MG63 (cell line): ENCODE measurements at regions not wholly inside any gene's neighbourhood (a gene's known extent, or its start where the extent isn't known, plus 50 kb on each side); places are given as distances from the start of the nearest gene placed in this dataset.

Experiments
- DNase-seq: peaks from one replicate; pipeline ENCODE4 v3.0.0-alpha.2; 2020
- H3K27me3 ChIP-seq: fragments of 250-450 bp; sonication (Bioruptor Pico); 2 replicates; pipeline ENCODE4 v1.5.1; 2020; ENCODE audit warnings: mild to moderate bottlenecking, moderate library complexity
- H3K36me3 ChIP-seq: fragments of 250-450 bp; sonication (Bioruptor Pico); 2 replicates; pipeline ENCODE4 v1.5.1; 2020; ENCODE audit warnings: mild to moderate bottlenecking, moderate library complexity
- H3K4me3 ChIP-seq: fragments of 250-450 bp; sonication (Bioruptor Pico); 2 replicates; pipeline ENCODE4 v1.5.1; 2020; ENCODE audit warnings: mild to moderate bottlenecking, moderate library complexity
- H3K9me3 ChIP-seq: fragments of 250-450 bp; sonication (Bioruptor Pico); 2 replicates; pipeline ENCODE4 v1.5.1; 2020; ENCODE audit warnings: mild to moderate bottlenecking, moderate library complexity

DNA sequence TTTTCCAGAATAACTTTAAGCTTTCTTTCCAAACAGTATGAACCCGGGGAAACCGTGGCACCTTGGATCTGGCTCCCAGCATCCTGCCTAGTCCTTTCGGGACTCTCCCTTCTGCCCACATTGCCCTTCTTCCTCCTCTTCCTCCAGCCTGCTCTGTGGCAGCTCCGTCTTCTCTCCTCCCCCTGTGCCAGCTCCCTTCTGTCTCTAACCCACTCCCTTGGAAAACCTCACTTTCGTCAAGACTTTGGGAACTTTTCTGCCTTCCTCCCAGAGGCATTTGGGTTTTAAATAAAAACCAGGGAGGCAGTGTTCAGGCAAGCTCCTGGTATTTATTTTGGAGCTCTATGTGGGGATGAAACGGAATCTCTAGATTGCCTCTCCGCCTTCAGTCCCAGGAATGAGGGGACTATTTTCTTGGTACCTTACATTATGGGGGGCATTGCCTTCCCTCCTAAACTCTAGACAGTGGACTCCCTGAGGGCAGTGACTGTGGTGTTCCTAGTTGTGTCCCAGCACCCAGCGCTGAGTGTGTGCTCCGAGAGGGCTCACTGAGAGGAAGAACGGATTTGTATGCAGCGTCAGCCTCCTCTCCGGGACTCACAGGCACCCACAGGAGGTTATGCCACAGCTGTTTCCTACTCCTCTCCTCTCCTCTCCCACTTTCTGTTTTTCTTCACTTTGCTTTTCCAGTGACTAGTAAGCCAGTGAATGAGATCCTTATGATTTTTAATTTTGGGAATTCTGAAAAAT lies 105.4 kb upstream of the MRPS22 start:
- DNase-seq = peak; percentile 69
- Histone ChIP-seq H3K36me3 (no peaks in the 10 kb centered on the region), H3K27me3 (no peaks in the 10 kb centered on the region), H3K4me3 (peak overlapping the region; percentile 49), H3K9me3 (no peaks in the 10 kb centered on the region)

GRCh38 chr3:139239550-139239949 lies 104.3 kb upstream of the MRPS22 start:
- H3K9me3 ChIP-seq = no peaks in the 10 kb centered on the region
- H3K27me3 ChIP-seq = no peaks in the 10 kb centered on the region
- no peaks in the 10 kb centered on the region for H3K36me3 ChIP-seq
- no peak for DNase-seq
- H3K4me3 ChIP-seq = peak overlapping the region; percentile 49

GRCh38 chr3:139241783-139242182 lies 102.0 kb upstream of the MRPS22 start:
- no peak for DNase-seq
- no peak overlapping the region for H3K4me3 ChIP-seq
- no peaks in the 10 kb centered on the region for H3K9me3 ChIP-seq
- no peaks in the 10 kb centered on the region for H3K36me3 ChIP-seq
- H3K27me3 ChIP-seq = no peaks in the 10 kb centered on the region

- no peak for DNase-seq
- no peaks in the 10 kb centered on the region for H3K27me3 ChIP-seq
- H3K9me3 ChIP-seq = no peaks in the 10 kb centered on the region
- H3K36me3 ChIP-seq = no peaks in the 10 kb centered on the region
- H3K4me3 ChIP-seq = no peak overlapping the region
Measured at GRCh38 chr3:139243710-139244109, 100.1 kb upstream of the MRPS22 start.

- DNase-seq = no peak
- Histone ChIP-seq H3K4me3 (no peak overlapping the region), H3K36me3 (no peaks in the 10 kb centered on the region; the same call in 1 of the 2 replicates), H3K9me3 (no peaks in the 10 kb centered on the region), H3K27me3 (no peaks in the 10 kb centered on the region)
Measured at GRCh38 chr3:139248593-139249255, 95.1 kb upstream of the MRPS22 start.

DNA sequence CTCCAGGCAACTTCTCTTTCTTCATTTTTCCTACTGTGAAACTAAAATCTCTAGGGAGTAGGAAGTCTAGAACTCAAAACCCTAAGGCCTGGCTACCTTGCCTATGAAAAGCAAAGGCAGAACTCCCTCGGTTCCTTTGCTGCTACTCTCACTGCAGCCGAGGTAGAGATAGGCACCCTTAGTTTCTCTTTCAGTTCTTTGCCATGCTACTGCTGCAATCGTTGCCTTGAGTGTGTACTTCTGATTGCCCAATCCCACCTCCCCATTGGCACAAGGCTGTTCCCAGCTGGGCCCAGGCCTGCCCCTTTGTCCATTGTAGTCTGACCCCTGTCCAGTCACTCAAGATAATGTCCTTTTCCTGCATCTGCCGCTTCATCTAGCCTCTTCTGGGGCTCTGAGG lies 92.3 kb upstream of the MRPS22 start:
- no peaks in the 10 kb centered on the region for H3K9me3 ChIP-seq
- DNase-seq = no peak
- no peaks in the 10 kb centered on the region; the same call in 1 of the 2 replicates for H3K36me3 ChIP-seq
- H3K4me3 ChIP-seq = no peak overlapping the region
- no peaks in the 10 kb centered on the region for H3K27me3 ChIP-seq

DNA sequence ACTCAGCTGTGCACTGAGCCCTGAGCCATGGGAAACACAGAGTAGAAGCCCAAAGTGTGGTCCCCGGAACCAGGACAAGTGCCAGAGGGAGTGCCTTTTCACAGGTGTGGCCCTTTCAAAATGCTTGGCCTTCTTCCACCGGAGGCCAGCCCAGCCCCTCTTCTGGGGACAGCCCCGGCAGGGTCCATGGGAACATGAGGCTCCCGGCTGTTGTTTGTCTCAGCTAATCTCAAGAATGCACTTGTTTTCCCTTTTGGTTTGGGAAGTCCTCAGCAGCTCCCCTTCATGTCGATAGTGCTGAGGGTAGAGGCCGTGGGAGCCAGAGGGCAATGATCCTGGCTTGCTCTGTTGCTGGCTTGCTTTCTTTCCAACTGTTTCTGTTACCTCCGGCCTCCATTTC lies 91.1 kb upstream of the MRPS22 start:
- DNase-seq = no peak
- Histone ChIP-seq H3K9me3 (no peaks in the 10 kb centered on the region), H3K27me3 (no peaks in the 10 kb centered on the region), H3K4me3 (no peak overlapping the region), H3K36me3 (no peaks in the 10 kb centered on the region; the same call in 1 of the 2 replicates)

GRCh38 chr3:139258276-139258675 lies 85.5 kb upstream of the MRPS22 start:
- DNase-seq = no peak
- no peak overlapping the region for H3K4me3 ChIP-seq
- no peaks in the 10 kb centered on the region for H3K36me3 ChIP-seq
- no peaks in the 10 kb centered on the region for H3K9me3 ChIP-seq
- no peaks in the 10 kb centered on the region for H3K27me3 ChIP-seq

GRCh38 chr3:139259398-139259797 lies 84.4 kb upstream of the MRPS22 start:
- H3K4me3 ChIP-seq = no peak overlapping the region
- H3K9me3 ChIP-seq = no peaks in the 10 kb centered on the region
- H3K36me3 ChIP-seq = no peaks in the 10 kb centered on the region
- H3K27me3 ChIP-seq = no peaks in the 10 kb centered on the region
- no peak for DNase-seq

DNA sequence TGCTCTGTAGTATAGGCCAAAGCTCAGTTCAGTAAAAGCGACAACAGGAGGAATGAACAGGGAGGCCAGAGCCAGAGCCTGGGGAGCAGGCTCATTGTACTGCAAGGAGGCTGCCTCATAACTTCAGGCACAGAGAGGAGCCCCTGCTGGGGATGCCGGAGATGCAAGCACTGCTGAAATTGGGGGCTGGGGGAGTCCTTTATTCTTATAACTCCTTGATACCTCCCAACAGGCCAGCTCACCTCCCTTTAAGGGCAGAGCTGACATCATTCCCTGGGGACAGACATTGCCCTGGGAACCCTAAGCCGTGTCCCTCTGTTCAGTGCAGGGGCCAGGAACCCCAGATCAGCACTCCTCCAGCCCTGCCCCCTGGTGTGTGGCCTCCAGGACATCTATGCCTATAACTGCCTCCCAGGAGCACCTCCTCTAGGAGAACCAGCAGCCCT lies 83.8 kb upstream of the MRPS22 start:
- Histone ChIP-seq H3K27me3 (no peaks in the 10 kb centered on the region), H3K4me3 (no peak overlapping the region), H3K36me3 (no peaks in the 10 kb centered on the region), H3K9me3 (no peaks in the 10 kb centered on the region)
- no peak for DNase-seq

DNA sequence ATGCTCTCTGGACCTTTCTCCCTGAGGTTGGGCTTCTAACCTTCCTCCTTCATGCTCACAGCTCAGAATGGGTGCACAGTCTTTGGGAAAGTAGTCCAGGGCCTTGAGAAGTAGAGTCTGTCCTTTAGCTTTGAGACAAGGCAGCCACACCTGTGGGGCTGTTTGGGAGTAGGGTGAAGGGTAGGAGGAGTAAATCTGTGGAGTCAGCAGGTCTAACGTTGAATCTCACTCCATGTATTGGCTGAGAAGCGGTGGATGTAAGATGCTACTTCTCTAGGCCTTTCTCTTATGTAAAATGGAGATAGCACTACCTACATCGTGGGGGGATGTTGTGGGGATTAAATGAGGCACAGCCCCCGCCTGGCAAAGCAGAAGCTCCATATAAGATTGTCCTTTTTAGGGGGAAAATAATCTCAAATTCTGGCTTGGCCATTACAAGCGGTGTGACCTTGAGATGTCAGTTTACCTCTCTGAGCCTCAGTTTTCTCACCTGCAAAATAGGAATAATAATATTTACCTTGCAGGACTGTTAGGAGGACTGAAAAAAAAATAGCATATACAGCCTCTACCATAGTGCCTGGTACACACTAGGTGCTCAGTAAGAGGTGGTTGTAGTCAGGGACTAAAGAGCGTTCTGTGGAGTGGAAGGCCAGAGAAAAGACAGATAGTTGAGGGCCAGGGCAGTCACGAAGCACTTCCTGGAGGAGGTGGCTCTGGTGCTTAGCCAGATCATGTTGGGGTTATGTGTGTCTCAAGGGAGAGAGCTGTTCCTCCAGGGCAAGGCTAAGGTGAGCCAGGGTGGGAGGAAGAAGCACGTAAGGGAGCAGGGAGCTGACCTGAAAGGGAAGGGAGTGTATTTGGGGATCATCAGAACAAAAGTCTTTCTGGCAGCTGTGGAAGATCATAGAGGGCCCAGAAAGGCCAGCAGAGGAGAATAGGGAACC lies 82.8 kb upstream of the MRPS22 start:
- H3K27me3 ChIP-seq = no peaks in the 10 kb centered on the region
- DNase-seq = no peak
- H3K36me3 ChIP-seq = no peaks in the 10 kb centered on the region
- H3K4me3 ChIP-seq = no peak overlapping the region
- H3K9me3 ChIP-seq = no peaks in the 10 kb centered on the region

DNA sequence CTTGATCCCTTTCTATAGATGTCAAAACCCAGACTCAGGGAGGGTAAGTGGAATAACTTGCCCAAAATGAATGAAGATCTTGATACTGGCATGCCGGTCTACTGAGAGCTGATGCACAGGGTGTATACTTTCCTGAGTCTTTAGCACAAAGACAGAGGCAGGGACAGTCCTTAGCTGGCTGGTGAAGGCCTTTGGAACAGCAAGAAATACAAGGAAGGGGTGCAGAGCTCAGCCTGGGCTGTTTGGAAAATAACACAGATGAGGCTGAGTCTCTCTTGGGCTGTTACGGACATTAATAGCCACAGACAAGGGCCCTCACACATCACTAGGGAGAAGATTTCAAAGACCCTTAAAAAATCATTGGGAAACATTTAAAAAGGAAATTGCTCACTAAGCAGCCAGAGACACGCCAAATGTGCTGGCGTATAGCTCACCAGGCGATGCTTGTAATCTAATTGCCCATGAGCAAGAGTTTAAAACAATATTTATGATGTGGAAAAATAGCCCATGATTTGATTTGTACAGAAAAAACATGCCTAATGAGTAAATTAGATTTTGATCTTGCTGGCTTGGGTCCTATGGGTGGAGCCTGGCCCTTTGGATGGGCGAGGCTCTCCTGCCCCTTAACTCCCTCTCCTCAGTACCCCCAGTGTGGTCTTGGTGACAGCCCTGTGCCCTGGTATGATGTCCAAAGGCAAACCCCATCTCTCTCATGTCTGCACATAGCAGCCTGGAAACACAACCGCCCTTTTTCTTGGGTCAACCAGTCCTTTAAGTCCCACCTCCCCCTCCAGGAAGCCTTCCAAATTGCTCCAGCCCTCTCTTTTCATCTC lies 81.8 kb upstream of the MRPS22 start:
- no peaks in the 10 kb centered on the region for H3K36me3 ChIP-seq
- no peaks in the 10 kb centered on the region for H3K27me3 ChIP-seq
- no peak overlapping the region for H3K4me3 ChIP-seq
- H3K9me3 ChIP-seq = no peaks in the 10 kb centered on the region
- no peak for DNase-seq

DNA sequence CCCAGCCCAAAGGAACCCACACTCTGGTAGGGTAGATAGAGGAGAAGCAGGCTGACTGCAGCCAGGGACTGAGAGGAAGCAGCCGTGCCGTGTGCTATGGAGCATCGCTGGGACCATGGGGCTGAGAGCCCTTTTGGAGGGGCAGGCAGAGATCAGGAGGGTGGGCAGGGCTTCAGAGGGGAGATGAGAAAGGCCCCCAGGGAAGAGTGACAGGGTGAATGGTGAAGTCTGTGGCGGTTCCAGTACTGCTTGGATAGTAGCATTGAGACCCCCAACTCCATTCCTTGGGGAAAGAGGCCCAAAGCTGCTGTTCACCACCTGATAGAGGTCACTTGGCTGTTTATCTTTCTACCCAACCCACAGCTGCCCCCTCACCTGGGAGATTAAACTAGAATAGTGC lies 80.0 kb upstream of the MRPS22 start:
- Histone ChIP-seq H3K36me3 (no peaks in the 10 kb centered on the region), H3K27me3 (no peaks in the 10 kb centered on the region), H3K4me3 (no peak overlapping the region), H3K9me3 (no peaks in the 10 kb centered on the region)
- no peak for DNase-seq

- DNase-seq = no peak
- H3K27me3 ChIP-seq = no peaks in the 10 kb centered on the region
- no peaks in the 10 kb centered on the region for H3K36me3 ChIP-seq
- no peaks in the 10 kb centered on the region for H3K9me3 ChIP-seq
- no peak overlapping the region for H3K4me3 ChIP-seq
Measured at GRCh38 chr3:139264375-139264774, 79.4 kb upstream of the MRPS22 start.

- Histone ChIP-seq H3K4me3 (no peak overlapping the region), H3K9me3 (no peaks in the 10 kb centered on the region), H3K36me3 (no peaks in the 10 kb centered on the region), H3K27me3 (no peaks in the 10 kb centered on the region)
- DNase-seq = no peak
Measured at GRCh38 chr3:139265131-139266016, 78.4 kb upstream of the MRPS22 start.
